GM12878 (cell line): ENCODE measurements at regions not wholly inside any gene's neighbourhood (a gene's known extent, or its start where the extent isn't known, plus 50 kb on each side); places are given as distances from the start of the nearest gene placed in this dataset.

Source experiments
- FOS ChIP-seq: IDR thresholded peaks from 3 replicates; pipeline ENCODE4 v1.6.1; 2011; ENCODE audit warnings: borderline replicate concordance; ENCODE audit not compliant: insufficient read length; ENCODE audit errors: extremely low read depth
- JUND ChIP-seq: IDR thresholded peaks from 2 replicates; pipeline ENCODE4 v1.6.1; 2012; ENCODE audit warnings: low read depth, mild to moderate bottlenecking, low read length, improper control_type of control experiment, moderate library complexity
- NR2C2 ChIP-seq: IDR thresholded peaks from 2 replicates; pipeline ENCODE4 v1.6.1; 2011; ENCODE audit warnings: borderline replicate concordance, low read depth; ENCODE audit not compliant: control insufficient read depth, insufficient read length
- TF ChIP-seq, protein P1 (sequence below), 3 experiments: IDR thresholded peaks in 2 of 3; conservative IDR thresholded peaks in 1 of 3; 2 replicates each; pipeline ENCODE4 v1.5.1; 2011; ENCODE audit warnings: low read depth in 3 of 3, low read length in 3 of 3, mild to moderate bottlenecking in 3 of 3, control low read depth in 2 of 3, moderate library complexity in 2 of 3, inconsistent platforms in 1 of 3, mixed read lengths in 1 of 3; ENCODE audit not compliant: control insufficient read depth in 2 of 3, insufficient read depth in 1 of 3; ENCODE audit errors: extremely low read depth in 1 of 3

DNA sequence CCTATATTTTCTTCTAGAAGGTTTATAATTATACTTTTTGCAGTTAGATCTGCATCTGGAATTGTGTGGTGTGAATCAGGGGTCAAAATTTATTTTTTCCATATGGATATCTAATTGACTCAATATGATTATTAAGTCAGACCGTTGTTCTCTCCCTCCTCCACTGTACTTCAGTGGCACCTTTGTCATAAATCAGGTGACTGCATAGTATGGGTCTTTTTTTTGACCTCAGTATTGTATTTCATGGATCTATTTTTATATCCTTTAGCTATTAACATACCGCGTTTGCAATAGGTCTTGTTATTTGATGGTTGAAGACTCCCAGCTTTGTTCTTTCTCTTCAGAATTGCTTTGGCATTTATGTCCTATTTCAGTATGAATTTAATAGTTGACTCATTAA lies 107.4 kb downstream of the BOD1 start:
- TF ChIP-seq FOS (no peak), JUND (no peak), NR2C2 (no peak)
- TF ChIP-seq, protein P1, sequence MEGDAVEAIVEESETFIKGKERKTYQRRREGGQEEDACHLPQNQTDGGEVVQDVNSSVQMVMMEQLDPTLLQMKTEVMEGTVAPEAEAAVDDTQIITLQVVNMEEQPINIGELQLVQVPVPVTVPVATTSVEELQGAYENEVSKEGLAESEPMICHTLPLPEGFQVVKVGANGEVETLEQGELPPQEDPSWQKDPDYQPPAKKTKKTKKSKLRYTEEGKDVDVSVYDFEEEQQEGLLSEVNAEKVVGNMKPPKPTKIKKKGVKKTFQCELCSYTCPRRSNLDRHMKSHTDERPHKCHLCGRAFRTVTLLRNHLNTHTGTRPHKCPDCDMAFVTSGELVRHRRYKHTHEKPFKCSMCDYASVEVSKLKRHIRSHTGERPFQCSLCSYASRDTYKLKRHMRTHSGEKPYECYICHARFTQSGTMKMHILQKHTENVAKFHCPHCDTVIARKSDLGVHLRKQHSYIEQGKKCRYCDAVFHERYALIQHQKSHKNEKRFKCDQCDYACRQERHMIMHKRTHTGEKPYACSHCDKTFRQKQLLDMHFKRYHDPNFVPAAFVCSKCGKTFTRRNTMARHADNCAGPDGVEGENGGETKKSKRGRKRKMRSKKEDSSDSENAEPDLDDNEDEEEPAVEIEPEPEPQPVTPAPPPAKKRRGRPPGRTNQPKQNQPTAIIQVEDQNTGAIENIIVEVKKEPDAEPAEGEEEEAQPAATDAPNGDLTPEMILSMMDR (IDR thresholded peaks at IDR 0.05 in 2 of 3, conservative IDR thresholded peaks at IDR 0.05 in 1 of 3; ENCODE audit: control insufficient read depth in 2 of 3, extremely low read depth in 1 of 3, insufficient read depth in 1 of 3, low read depth in 3 of 3, low read length in 3 of 3): no peak
